ENCODE measurements at regions not wholly inside any gene's neighbourhood (a gene's known extent, or its start where the extent isn't known, plus 50 kb on each side); places are given as distances from the start of the nearest gene placed in this dataset.
A peak's percentile ranks its signal among the peaks of the same experiment; 100 is the strongest.

DNA sequence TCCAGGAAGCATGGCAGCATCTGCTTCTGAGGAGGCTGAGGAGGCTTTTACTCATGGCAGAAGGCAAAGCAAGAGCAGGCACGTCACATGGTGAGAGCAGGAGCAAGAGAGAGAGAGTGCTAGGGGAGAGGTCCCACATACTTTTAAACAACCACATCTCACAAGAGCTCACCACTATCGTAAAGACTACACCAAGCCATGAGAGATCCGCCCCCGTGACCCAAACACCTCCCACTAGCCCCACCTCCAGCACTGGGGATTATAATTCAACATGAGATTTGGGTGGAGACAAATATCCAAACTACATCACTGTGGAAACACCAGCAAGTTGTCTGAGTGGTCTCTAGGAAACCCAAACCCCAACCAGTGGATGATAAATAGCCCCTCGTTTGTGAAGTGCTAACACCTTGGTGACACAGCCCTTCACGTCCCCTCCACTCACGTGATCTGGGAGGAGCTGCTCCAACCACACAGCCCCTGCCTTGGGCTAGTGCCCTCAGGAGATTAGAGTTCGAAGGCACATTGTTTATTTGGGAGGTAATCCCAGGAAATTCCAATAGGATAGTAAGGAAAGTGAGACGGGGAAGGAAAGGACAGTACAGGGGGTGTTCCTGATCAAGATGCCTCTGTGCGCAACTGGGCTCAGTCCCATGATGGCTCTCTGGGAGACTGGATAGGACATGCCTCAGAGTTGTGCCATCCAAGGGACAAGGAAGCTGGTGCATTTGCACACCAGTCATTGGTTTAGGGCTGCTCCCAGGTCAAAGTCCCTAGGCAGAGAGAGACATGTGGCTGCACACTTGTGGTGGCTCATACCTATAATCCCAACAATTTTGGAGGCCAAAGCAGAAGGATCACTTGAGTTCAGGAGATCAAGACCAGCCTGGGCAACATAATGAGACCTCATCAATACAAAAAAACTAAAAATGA lies 80.6 kb upstream of the CTNNB1 start:
- DNase-seq = no peak

GRCh38 chr3:41120460-41120859 lies 78.8 kb upstream of the CTNNB1 start:
- DNase-seq = no peak

- no peak for DNase-seq
These were observed 74.0 kb upstream of the CTNNB1 start for GRCh38 chr3:41125258-41125657.

DNA sequence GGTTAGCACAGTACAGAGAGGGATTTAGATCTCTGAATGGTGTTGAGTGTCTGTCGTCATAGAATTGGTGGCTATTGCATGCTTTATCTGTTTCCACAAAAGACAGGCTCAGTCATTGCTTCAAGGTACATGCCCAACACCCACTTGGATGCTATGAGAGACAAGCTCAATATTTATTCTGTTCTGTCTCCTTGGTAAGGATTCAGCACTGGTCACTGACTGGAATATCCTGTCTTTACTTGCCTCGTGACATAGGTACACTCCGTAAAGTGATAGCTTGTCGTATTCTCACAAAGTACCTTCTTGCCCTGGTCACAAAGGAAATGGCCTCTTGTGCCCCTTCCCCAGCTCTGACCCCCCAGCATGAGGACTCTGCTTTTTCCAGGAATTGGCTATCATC lies 72.8 kb upstream of the CTNNB1 start:
- DNase-seq = no peak

GRCh38 chr3:41126961-41127360 lies 72.3 kb upstream of the CTNNB1 start:
- DNase-seq = no peak

DNA sequence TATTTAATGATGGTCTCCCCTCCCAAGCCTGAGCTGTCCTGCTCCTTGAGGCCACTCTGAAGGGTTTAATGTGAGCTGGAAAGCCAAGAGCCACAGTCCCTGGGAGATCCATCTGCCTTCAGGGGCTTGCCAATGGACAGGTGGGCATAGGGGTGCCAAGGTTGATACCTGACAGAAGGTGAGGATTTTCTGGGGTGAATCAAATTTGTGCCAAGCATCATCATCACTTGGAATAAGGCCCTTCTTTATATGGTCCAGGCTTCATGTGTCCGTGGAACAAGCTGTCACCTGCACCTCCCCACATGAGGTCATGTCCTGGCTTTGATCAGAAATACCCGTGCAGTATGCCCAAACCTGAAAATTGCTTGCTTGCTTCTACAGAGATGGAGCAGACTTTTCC lies 71.9 kb upstream of the CTNNB1 start:
- no peak for DNase-seq

DNA sequence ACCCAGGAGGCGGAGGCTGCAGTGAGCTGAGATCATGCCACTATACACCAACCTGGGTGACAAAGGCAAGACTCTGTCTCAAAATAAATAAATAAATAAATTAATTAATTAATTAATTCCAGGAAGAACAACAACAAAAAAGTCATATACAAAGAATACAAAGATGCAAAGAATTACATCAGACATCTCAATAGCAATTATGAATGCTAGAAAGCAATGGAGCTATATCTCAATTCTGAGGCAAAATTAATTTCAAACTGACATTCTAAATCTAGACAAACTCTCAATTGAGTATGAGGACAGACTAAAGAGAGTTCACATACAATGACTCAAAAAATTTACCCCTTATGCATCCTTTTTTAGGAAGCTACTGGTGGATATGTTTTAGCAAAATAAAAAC lies 69.6 kb upstream of the CTNNB1 start:
- DNase-seq = no peak

GRCh38 chr3:41131224-41131623 lies 68.1 kb upstream of the CTNNB1 start:
- DNase-seq = no peak

GRCh38 chr3:41137686-41138111 lies 61.6 kb upstream of the CTNNB1 start:
- no peak for DNase-seq

GRCh38 chr3:41138146-41138545 lies 61.2 kb upstream of the CTNNB1 start:
- no peak for DNase-seq

- DNase-seq = no peak
These were observed 60.7 kb upstream of the CTNNB1 start for GRCh38 chr3:41138601-41139000.

DNA sequence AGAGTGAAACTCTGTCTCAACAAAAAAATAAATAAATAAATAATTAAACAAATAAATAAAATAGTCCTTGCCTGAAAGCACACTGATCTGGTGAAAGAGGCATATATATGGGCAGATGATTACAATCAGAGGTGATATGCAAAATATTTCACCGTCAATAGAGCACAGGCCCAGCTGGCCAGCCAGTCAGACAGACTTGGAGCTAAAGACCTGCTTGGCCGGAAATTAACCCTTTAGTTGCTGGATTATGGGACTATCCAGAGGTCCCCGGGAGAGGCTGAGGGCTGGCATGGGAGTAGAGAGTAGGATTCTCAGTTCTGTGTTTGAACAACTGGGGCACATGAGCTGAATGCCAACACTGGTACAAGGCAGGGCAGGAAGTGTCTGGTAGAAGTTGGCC lies 59.1 kb upstream of the CTNNB1 start:
- no peak for DNase-seq

DNA sequence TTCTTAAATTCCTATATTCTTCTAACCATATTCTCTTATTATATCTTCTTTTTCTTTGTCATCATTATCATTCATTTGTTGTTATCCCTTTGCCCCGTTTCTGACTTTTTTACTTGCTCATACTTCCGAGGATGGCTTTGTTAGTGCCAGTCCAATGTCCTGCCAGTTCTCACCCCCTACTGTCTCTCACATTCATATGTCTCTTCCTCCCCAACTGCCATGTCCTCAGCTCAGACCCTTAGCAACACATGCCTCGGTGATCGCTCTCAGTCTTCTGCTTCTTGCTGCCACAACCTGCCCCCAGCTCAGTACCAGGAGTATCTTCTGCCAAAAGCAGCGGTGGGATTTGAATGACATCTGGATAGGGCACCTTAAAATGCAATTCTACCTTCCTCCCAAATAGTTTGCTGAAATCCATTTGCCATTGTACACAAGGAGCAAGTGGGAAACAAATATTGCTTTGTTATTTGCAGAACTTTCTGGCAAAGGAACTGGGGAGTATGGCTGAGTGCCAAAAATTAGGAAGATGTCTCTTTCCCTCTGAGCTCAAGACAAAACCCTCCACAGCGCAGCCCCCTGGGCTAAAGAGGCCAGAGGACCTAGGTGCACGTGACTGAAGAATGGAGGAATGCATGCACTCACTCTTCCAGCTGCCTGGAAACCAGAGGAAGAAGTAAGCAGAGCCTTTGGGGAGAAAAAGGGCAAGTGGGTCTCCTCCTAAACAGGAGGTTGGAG lies 57.7 kb upstream of the CTNNB1 start:
- DNase-seq = no peak

GRCh38 chr3:41143421-41144031 lies 55.8 kb upstream of the CTNNB1 start:
- DNase-seq = no peak

GRCh38 chr3:41144631-41145030 lies 54.7 kb upstream of the CTNNB1 start:
- no peak for DNase-seq

- peak in 1 of 3 experiments; percentile 17 for DNase-seq
These were observed 50.8 kb upstream of the CTNNB1 start for GRCh38 chr3:41148478-41148877.

GRCh38 chr3:41148901-41149300 lies 50.4 kb upstream of the CTNNB1 start:
- no peak for DNase-seq
